OCI-LY1 (cell line): ENCODE measurements at regions not wholly inside any gene's neighbourhood (a gene's known extent, or its start where the extent isn't known, plus 50 kb on each side); places are given as distances from the start of the nearest gene placed in this dataset.

Experiments
- H2AFZ ChIP-seq: fragments of 200-600 bp; sonication (generic), shearing (Covaris generic); 2 replicates; pipeline ENCODE4 v1.6.0; 2014; ENCODE audit warnings: antibody characterized with exemption, mild to moderate bottlenecking, low read length
- H3F3A ChIP-seq: fragments of 200-600 bp; sonication (generic), shearing (Covaris generic); 2 replicates; pipeline ENCODE4 v1.6.0; 2014; ENCODE audit warnings: mild to moderate bottlenecking, antibody characterized with exemption, low read length, moderate library complexity; ENCODE audit not compliant: insufficient read depth
- H3K27ac ChIP-seq: fragments of 200-600 bp; sonication (generic); 2 replicates; pipeline ENCODE4 v1.5.1; 2014; ENCODE audit warnings: low read length, mixed run types, mild to moderate bottlenecking, low read depth; ENCODE audit not compliant: poor library complexity, severe bottlenecking
- H3K27me3 ChIP-seq: fragments of 200-600 bp; sonication (generic); 2 replicates; pipeline ENCODE4 v1.6.0; 2014; ENCODE audit warnings: antibody characterized with exemption, mild to moderate bottlenecking, low read length, moderate library complexity; ENCODE audit not compliant: insufficient read depth
- H3K36me3 ChIP-seq: fragments of 200-600 bp; sonication (generic); 2 replicates; pipeline ENCODE4 v1.6.1; 2014; ENCODE audit warnings: mild to moderate bottlenecking, antibody characterized with exemption, low read length, moderate library complexity, mixed read lengths; ENCODE audit not compliant: insufficient read depth
- H3K4me1 ChIP-seq: fragments of 200-600 bp; sonication (generic); 2 replicates; pipeline ENCODE4 v1.5.1; 2014; ENCODE audit warnings: mild to moderate bottlenecking, low read length, moderate library complexity; ENCODE audit not compliant: insufficient read depth, severe bottlenecking
- H3K4me2 ChIP-seq: fragments of 200-600 bp; sonication (generic), shearing (Covaris generic); 2 replicates; pipeline ENCODE4 v1.6.1; 2014; ENCODE audit warnings: low read length
- H3K4me3 ChIP-seq: fragments of 200-600 bp; sonication (generic); 2 replicates; pipeline ENCODE4 v1.5.1; 2014; ENCODE audit warnings: low read length, low read depth, mild to moderate bottlenecking, mixed read lengths; ENCODE audit not compliant: poor library complexity, severe bottlenecking
- H3K79me2 ChIP-seq: fragments of 200-600 bp; shearing (Covaris generic); 2 replicates; pipeline ENCODE4 v1.6.1; 2016; ENCODE audit warnings: mixed run types, low read length, mixed read lengths; ENCODE audit not compliant: insufficient read depth
- H3K9ac ChIP-seq: fragments of 200-600 bp; sonication (generic), shearing (Covaris generic); 2 replicates; pipeline ENCODE4 v1.6.1; 2014; ENCODE audit warnings: mild to moderate bottlenecking, low read length, mixed read lengths
- H3K9me2 ChIP-seq: fragments of 200-600 bp; sonication (generic), shearing (Covaris generic); 2 replicates; pipeline ENCODE4 v1.6.1; 2014; ENCODE audit warnings: low read depth, mild to moderate bottlenecking, low read length, mixed read lengths
- H3K9me3 ChIP-seq: fragments of 200-600 bp; shearing (Covaris generic); 2 replicates; pipeline ENCODE4 v1.6.1; 2014; ENCODE audit warnings: low read length, mixed read lengths
- H4K20me1 ChIP-seq: fragments of 200-600 bp; sonication (generic), shearing (Covaris generic); 2 replicates; pipeline ENCODE4 v1.6.0; 2016; ENCODE audit warnings: mild to moderate bottlenecking, low read length; ENCODE audit not compliant: insufficient read depth
- EZH2 ChIP-seq: fragments of 200-600 bp; sonication (generic), shearing (Covaris generic); IDR thresholded peaks from 2 replicates; pipeline ENCODE4 v1.8.0; 2017; ENCODE audit warnings: borderline replicate concordance, mixed run types, mild to moderate bottlenecking, antibody characterized with exemption, low read length, moderate library complexity, mixed read lengths
- TF ChIP-seq, protein P1 (sequence below): fragments of 200-600 bp; sonication (generic), shearing (Covaris generic); IDR thresholded peaks from 2 replicates; pipeline ENCODE4 v1.5.1; 2017; ENCODE audit warnings: mild to moderate bottlenecking, antibody characterized with exemption, low read length, moderate library complexity, mixed read lengths

DNA sequence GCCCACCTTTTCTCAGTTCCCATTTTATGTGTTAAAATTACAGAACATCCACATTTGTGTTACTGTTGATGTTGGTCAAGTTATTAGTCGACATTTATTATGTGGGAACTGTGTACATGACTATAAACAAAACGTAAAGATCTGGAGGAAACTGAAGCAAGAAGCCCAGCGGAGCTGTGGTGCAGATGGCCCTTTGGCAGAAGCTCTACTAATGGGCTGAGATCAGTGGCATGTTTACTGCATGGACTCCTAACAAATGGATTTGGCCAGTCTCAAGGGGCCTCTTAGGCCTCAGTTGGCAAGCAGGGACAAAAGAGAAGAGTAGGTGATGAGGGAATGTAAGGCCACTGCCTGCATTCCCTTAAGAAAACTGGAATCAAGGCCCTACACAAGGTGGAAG, 282.1 kb upstream of the TCF21 start:
- Histone ChIP-seq H3K27me3 (no peaks in the 10 kb centered on the region), H3F3A (no peaks in the 10 kb centered on the region), H3K9ac (no peak overlapping the region), H3K79me2 (no peaks in the 10 kb centered on the region), H3K9me3 (no peaks in the 10 kb centered on the region), H4K20me1 (no peaks in the 10 kb centered on the region), H3K4me2 (no peak overlapping the region), H3K4me3 (no peak overlapping the region), H3K36me3 (no peaks in the 10 kb centered on the region), H3K27ac (no peak overlapping the region), H3K9me2 (no peaks in the 10 kb centered on the region), H3K4me1 (no peaks in the 10 kb centered on the region), H2AFZ (no peak overlapping the region)
- TF ChIP-seq EZH2: no peak
- TF ChIP-seq, protein P1, sequence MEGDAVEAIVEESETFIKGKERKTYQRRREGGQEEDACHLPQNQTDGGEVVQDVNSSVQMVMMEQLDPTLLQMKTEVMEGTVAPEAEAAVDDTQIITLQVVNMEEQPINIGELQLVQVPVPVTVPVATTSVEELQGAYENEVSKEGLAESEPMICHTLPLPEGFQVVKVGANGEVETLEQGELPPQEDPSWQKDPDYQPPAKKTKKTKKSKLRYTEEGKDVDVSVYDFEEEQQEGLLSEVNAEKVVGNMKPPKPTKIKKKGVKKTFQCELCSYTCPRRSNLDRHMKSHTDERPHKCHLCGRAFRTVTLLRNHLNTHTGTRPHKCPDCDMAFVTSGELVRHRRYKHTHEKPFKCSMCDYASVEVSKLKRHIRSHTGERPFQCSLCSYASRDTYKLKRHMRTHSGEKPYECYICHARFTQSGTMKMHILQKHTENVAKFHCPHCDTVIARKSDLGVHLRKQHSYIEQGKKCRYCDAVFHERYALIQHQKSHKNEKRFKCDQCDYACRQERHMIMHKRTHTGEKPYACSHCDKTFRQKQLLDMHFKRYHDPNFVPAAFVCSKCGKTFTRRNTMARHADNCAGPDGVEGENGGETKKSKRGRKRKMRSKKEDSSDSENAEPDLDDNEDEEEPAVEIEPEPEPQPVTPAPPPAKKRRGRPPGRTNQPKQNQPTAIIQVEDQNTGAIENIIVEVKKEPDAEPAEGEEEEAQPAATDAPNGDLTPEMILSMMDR: no peak

DNA sequence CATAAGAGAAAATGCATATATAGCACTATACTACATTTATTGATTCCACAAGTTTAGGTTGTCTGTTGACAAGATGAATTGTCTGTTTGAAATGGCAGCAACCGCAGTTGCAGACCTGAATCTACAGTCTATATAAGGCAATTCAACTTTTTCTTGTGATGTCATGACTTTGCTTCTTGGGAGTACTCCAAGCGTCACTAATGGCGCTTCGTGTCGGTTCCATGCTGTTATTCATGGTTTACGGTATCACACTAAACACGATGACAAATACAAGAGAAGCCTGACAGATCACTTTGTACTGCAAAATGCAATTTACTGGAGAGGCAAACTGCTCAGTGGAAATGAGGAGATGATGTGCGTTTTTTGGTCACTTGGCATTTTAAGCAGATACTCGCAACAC, 280.3 kb upstream of the TCF21 start:
- Histone ChIP-seq H3K4me1 (no peaks in the 10 kb centered on the region), H3K9ac (no peak overlapping the region), H4K20me1 (no peaks in the 10 kb centered on the region), H3K27ac (no peak overlapping the region), H3F3A (no peaks in the 10 kb centered on the region), H3K27me3 (no peaks in the 10 kb centered on the region), H2AFZ (no peak overlapping the region), H3K4me2 (no peak overlapping the region), H3K9me2 (no peaks in the 10 kb centered on the region), H3K9me3 (no peaks in the 10 kb centered on the region), H3K36me3 (no peaks in the 10 kb centered on the region), H3K79me2 (no peaks in the 10 kb centered on the region), H3K4me3 (no peak overlapping the region)
- TF ChIP-seq, protein P1: no peak
- TF ChIP-seq EZH2: no peak

DNA sequence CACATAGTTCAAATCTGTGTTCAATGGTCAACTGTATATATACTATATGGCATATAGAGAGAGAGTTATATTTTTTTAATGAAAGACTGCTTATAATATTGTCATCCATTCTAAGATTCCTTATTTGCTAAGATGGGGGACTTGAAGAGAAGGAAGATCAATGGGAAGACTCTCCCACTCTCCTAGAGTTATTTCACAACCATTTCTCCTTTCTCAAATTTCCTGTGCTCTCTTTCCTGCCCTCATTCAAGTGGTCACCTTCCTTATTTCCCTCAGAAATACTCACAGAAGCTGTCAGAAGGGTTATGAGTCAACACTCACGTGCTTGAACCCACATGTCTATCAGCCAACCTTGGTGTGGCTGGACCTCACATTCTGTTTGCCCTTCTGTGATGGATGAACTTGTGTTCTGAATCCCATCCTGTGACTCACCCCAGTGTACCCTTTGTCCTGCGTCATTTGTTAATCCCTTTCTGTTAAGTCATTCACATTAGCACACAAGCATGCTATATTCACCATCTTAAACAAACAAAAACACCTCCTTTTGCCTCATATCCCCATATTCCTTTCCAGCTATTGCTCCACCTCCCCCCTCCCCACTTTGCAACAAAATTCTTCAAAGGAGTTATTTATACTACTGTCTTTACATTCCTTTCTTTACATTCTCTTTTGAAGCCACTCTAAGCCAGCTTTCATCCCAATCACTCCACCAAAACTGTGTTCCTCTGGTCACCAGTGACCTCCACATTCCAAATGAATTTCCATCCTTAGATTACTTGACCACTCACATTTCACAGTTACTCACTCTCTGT, 279.3 kb upstream of the TCF21 start:
- no peak overlapping the region for H3K4me2 ChIP-seq
- H3F3A ChIP-seq: no peaks in the 10 kb centered on the region
- H3K4me1 ChIP-seq: no peaks in the 10 kb centered on the region
- H3K9me3 ChIP-seq: no peaks in the 10 kb centered on the region
- no peaks in the 10 kb centered on the region for H3K27me3 ChIP-seq
- no peaks in the 10 kb centered on the region for H3K79me2 ChIP-seq
- no peak overlapping the region for H2AFZ ChIP-seq
- no peak overlapping the region for H3K4me3 ChIP-seq
- no peaks in the 10 kb centered on the region for H4K20me1 ChIP-seq
- H3K9ac ChIP-seq: no peak overlapping the region
- no peaks in the 10 kb centered on the region for H3K36me3 ChIP-seq
- TF ChIP-seq, protein P1: no peak
- no peak overlapping the region for H3K27ac ChIP-seq
- H3K9me2 ChIP-seq: no peaks in the 10 kb centered on the region
